K562 (cell line): ENCODE measurements at regions not wholly inside any gene's neighbourhood (a gene's known extent, or its start where the extent isn't known, plus 50 kb on each side); places are given as distances from the start of the nearest gene placed in this dataset.
A peak's percentile ranks its signal among the peaks of the same experiment; 100 is the strongest.
"Not testable (repeated sequence)": the region's sequence is repeated elsewhere in the genome, so short reads cannot be mapped to it uniquely, and the experiment has no call there.

Source experiments
- ATAC-seq: fragments of 200-7000 bp; cut with Tn5 transposase; 3 replicates; pipeline ENCODE4 v1.9.1; 2020; ENCODE audit warnings: moderate library complexity
- BruUV-seq: library from RNA; stranded (reverse); fragments of 400-500 nt; replicated peaks from 2 replicates; lab custom pipeline; 2021; lab: Mats Ljungman, UMichigan
- CTCF ChIA-PET: fragments of 300-600 bp; formaldehyde crosslinking; extraction: SDS; loops from one replicate; lab custom pipeline; 2021; ENCODE audit warnings: low intra/inter-chr PET ratio; lab: Yijun Ruan, JAX
- POLR2A ChIA-PET: fragments of 300-600, 350-650 bp; sonication (Branson Sonifier 250); formaldehyde crosslinking; extraction: SDS; loops from one replicate; lab custom pipeline; 2021; ENCODE audit warnings: antibody characterized with exemption, inconsistent platforms; lab: Yijun Ruan, JAX
- DNase-seq, 4 experiments: peaks; one replicate each; pipeline versions ENCODE4 v3.0.0 to v3.0.0-alpha.2; 2011 to 2018; ENCODE audit warnings: low spot score in 3 of 4, mixed read lengths in 3 of 4; ENCODE audit errors: extremely low read depth in 1 of 4
- FAIRE-seq: peaks from 2 replicates; lab custom pipeline; 2011; peaks lifted over from hg19 to GRCh38; lab: Jason Lieb, UNC
- H2AFZ ChIP-seq: 2 replicates; pipeline ENCODE4 v1.6.0; 2011; ENCODE audit warnings: low read depth, low read length, control low read depth, inconsistent platforms
- H3K27ac ChIP-seq: fragments of 200-600 bp; 3 replicates; pipeline ENCODE4 v1.8.0; 2011; ENCODE audit warnings: low read depth, mild to moderate bottlenecking, control low read depth, inconsistent platforms, low read length, moderate library complexity, mixed read lengths; ENCODE audit errors: extremely low read depth
- H3K27me3 ChIP-seq, 2 experiments: fragments of 300-600 bp in 1 of 2; 2 replicates in 1 of 2; 3 replicates in 1 of 2; pipeline versions ENCODE4 v1.6.0 to v1.8.0; 2011; ENCODE audit warnings: inconsistent platforms in 2 of 2, low read length in 2 of 2, mild to moderate bottlenecking in 1 of 2, mixed read lengths in 1 of 2, moderate library complexity in 1 of 2; ENCODE audit not compliant: control insufficient read depth in 2 of 2, insufficient read depth in 2 of 2
- H3K36me3 ChIP-seq: fragments of 300-600 bp; 3 replicates; pipeline ENCODE4 v1.8.0; 2011; ENCODE audit warnings: mild to moderate bottlenecking, low read length, inconsistent platforms; ENCODE audit not compliant: control insufficient read depth, insufficient read depth
- H3K4me1 ChIP-seq, 2 experiments: fragments of 200-600 bp in 1 of 2; replicated peaks in 1 of 2; 2 replicates in 1 of 2; 3 replicates in 1 of 2; pipeline versions ENCODE4 v1.5.1 to v1.8.0; 2011; ENCODE audit warnings: inconsistent platforms in 2 of 2, low read length in 2 of 2, mild to moderate bottlenecking in 1 of 2, mixed read lengths in 1 of 2, moderate library complexity in 1 of 2; ENCODE audit not compliant: control insufficient read depth in 2 of 2, insufficient read depth in 2 of 2
- H3K4me2 ChIP-seq: 2 replicates; pipeline ENCODE4 v1.6.1; 2011; ENCODE audit warnings: low read length, control low read depth, inconsistent platforms, mixed read lengths; ENCODE audit not compliant: insufficient read depth
- H3K4me3 ChIP-seq: fragments of 200-600 bp; sonication (generic), shearing (Covaris generic); 2 replicates; pipeline ENCODE4 v1.5.1; 2016; ENCODE audit warnings: control low read depth, inconsistent platforms
- H3K79me2 ChIP-seq: fragments of 200-600 bp; 3 replicates; pipeline ENCODE4 v1.8.0; 2011; ENCODE audit warnings: low read length, inconsistent platforms; ENCODE audit not compliant: control insufficient read depth, insufficient read depth
- H3K9ac ChIP-seq, 2 experiments: 2 replicates each; pipeline versions ENCODE4 v1.6.0 to v1.6.1; 2011; ENCODE audit warnings: low read depth in 2 of 2, low read length in 2 of 2, control low read depth in 1 of 2, inconsistent platforms in 1 of 2, mild to moderate bottlenecking in 1 of 2, mixed read lengths in 1 of 2; ENCODE audit not compliant: insufficient read depth in 1 of 2
- H3K9me1 ChIP-seq: one replicate; pipeline ENCODE4 v1.6.0; 2011; ENCODE audit warnings: inconsistent platforms, mild to moderate bottlenecking, low read length, moderate library complexity; ENCODE audit not compliant: control insufficient read depth, insufficient read depth
- H3K9me3 ChIP-seq: replicated peaks from 2 replicates; pipeline ENCODE4 v1.5.1; 2011; ENCODE audit warnings: low read depth, low read length, inconsistent platforms; ENCODE audit not compliant: control insufficient read depth, insufficient read depth
- H4K20me1 ChIP-seq: replicated peaks from 2 replicates; pipeline ENCODE4 v1.6.1; 2011; ENCODE audit warnings: low read length, inconsistent platforms, mixed read lengths; ENCODE audit not compliant: control insufficient read depth, insufficient read depth
- ZBED1 ChIP-seq: IDR thresholded peaks from 2 replicates; pipeline ENCODE4 v1.6.1; 2014
- ZNF140 ChIP-seq: fragments of 250-450 bp; sonication (Bioruptor Pico); IDR thresholded peaks from 2 replicates; pipeline ENCODE4 v1.8.0; 2021; ENCODE audit warnings: moderate library complexity, mild to moderate bottlenecking, inconsistent platforms
- ZNF174 ChIP-seq: fragments of 250-450 bp; sonication (Bioruptor Pico); IDR thresholded peaks from 2 replicates; pipeline ENCODE4 v1.4.0; 2020; ENCODE audit warnings: mild to moderate bottlenecking
- ZNF507 ChIP-seq: conservative IDR thresholded peaks from 2 replicates; pipeline ENCODE4 v1.6.1; 2017; ENCODE audit warnings: missing genetic modification characterization, missing compliant biosample characterization
- WGBS: fragments of 100-300 bp; shearing (Covaris generic); methylation state at CpG from one replicate; pipeline ENCODE4 v1.1.6; 2016; ENCODE audit warnings: low coverage, mixed read lengths; ENCODE audit not compliant: insufficient coverage; ENCODE audit errors: missing lambda C conversion rate; 5-methylcytosine and 5-hydroxymethylcytosine counted together
- in situ Hi-C: fragments of 300-500 bp; cut with MboI; formaldehyde crosslinking; loops from 4 replicates; pipeline ENCODE4 v1.15.0; 2018; ENCODE audit warnings: inconsistent platforms, mixed read lengths
- intact Hi-C: fragments of 100-400 bp; cut with micrococcal nuclease; formaldehyde crosslinking; loops from 2 replicates; pipeline ENCODE4 v1.14.2; 2022

GRCh38 chr5:68110264-68110663 lies 105.3 kb upstream of the PIK3R1 start (continued):
- TF ChIP-seq ZNF140 (no peak), ZNF174 (CRISPR knock-in tag) (no peak), ZBED1 (no peak)
- TF ChIP-seq, all 486 proteins: peak for 0

- H3K27me3 ChIP-seq, intact Hi-C loops, BruUV-seq, in situ Hi-C loops, H3K36me3 ChIP-seq, H3K4me3 ChIP-seq, H3K9me3 ChIP-seq, POLR2A ChIA-PET, H3K4me1 ChIP-seq, ATAC-seq, DNase-seq, FAIRE-seq, H3K9me1 ChIP-seq, H4K20me1 ChIP-seq, H3K9ac ChIP-seq, H2AFZ ChIP-seq: not testable (repeated sequence)
- peak; percentile 86 for TF ChIP-seq ZNF507
- TF ChIP-seq, all 486 proteins: peak for 1; not testable (repeated sequence) for 485
- CTCF ChIA-PET, H3K79me2 ChIP-seq, H3K27ac ChIP-seq, H3K4me2 ChIP-seq: not testable (repeated sequence)
- WGBS: 0% methylated on average over 2 of the region's 2 CpGs
Measured at GRCh38 chr5:68104217-68104616, 111.3 kb upstream of the PIK3R1 start.

GRCh38 chr5:68103297-68103696 lies 112.3 kb upstream of the PIK3R1 start:
- WGBS: 3% methylated on average over 4 of the region's 4 CpGs
- H3K9me3 ChIP-seq, CTCF ChIA-PET, H3K4me3 ChIP-seq, H4K20me1 ChIP-seq, H3K9me1 ChIP-seq, H3K9ac ChIP-seq, POLR2A ChIA-PET, ATAC-seq, DNase-seq, H3K79me2 ChIP-seq, FAIRE-seq, H3K27me3 ChIP-seq, in situ Hi-C loops, H2AFZ ChIP-seq, H3K27ac ChIP-seq, H3K36me3 ChIP-seq, H3K4me1 ChIP-seq, BruUV-seq, intact Hi-C loops, H3K4me2 ChIP-seq: not testable (repeated sequence)
